WTC11 (cell line): ENCODE measurements at regions not wholly inside any gene's neighbourhood (a gene's known extent, or its start where the extent isn't known, plus 50 kb on each side); places are given as distances from the start of the nearest gene placed in this dataset.

ENCODE experiments used
- ATAC-seq: fragments of 200-7000 bp; cut with Tn5 transposase; 2 replicates; pipeline ENCODE4 v1.10.0; 2021; ENCODE audit warnings: mild to moderate bottlenecking, moderate library complexity
- CTCF ChIA-PET: fragments of 300-600 bp; sonication (Branson Sonifier 250); formaldehyde crosslinking; loops from one replicate; lab custom pipeline; 2021; ENCODE audit warnings: antibody characterized with exemption; lab: Charles Lee
- POLR2A ChIA-PET: fragments of 350-600 bp; sonication (Branson Sonifier 250); formaldehyde crosslinking; loops from one replicate; lab custom pipeline; 2021; ENCODE audit warnings: antibody characterized with exemption; lab: Charles Lee
- DNase-seq: peaks from one replicate; pipeline ENCODE4 v3.0.0; 2021; ENCODE audit warnings: low spot score
- H3K27ac Mint-ChIP-seq: 2 replicates; pipeline ENCODE4 v1.8.0; 2021; ENCODE audit warnings: mixed read lengths
- H3K27me3 Mint-ChIP-seq: 2 replicates; pipeline ENCODE4 v1.8.0; 2021; ENCODE audit warnings: low read depth, mild to moderate bottlenecking, moderate library complexity, mixed read lengths
- H3K36me3 Mint-ChIP-seq: 2 replicates; pipeline ENCODE4 v1.8.0; 2021; ENCODE audit warnings: mixed read lengths
- H3K4me1 Mint-ChIP-seq: 2 replicates; pipeline ENCODE4 v1.8.0; 2022; ENCODE audit warnings: mixed read lengths
- H3K4me3 Mint-ChIP-seq: 2 replicates; pipeline ENCODE4 v1.8.0; 2021; ENCODE audit warnings: mild to moderate bottlenecking, moderate library complexity, mixed read lengths
- H3K9me3 Mint-ChIP-seq: 2 replicates; pipeline ENCODE4 v1.8.0; 2021; ENCODE audit warnings: mixed read lengths
- AFF4 ChIP-seq: sonication (generic); formaldehyde crosslinking; IDR thresholded peaks from 2 replicates; pipeline ENCODE4 v1.8.1; 2023; ENCODE audit warnings: mild to moderate bottlenecking, missing genetic modification reagents, borderline replicate concordance
- CBFB ChIP-seq: sonication (generic); formaldehyde crosslinking; IDR thresholded peaks from 2 replicates; pipeline ENCODE4 v1.8.1; 2022; ENCODE audit warnings: mild to moderate bottlenecking, low read depth, missing genetic modification reagents
- CDX4 ChIP-seq: fragments of 250-450 bp; sonication (Bioruptor Pico); IDR thresholded peaks from 2 replicates; pipeline ENCODE4 v1.9.0; 2021; ENCODE audit warnings: moderate library complexity, mild to moderate bottlenecking, inconsistent platforms, borderline replicate concordance
- JAZF1 ChIP-seq: fragments of 250-450 bp; sonication (Bioruptor Pico); IDR thresholded peaks from 2 replicates; pipeline ENCODE4 v1.9.0; 2021; ENCODE audit warnings: moderate library complexity, mild to moderate bottlenecking, inconsistent platforms
- NFE2L1 ChIP-seq: sonication (generic); formaldehyde crosslinking; IDR thresholded peaks from 2 replicates; pipeline ENCODE4 v1.8.1; 2023; ENCODE audit warnings: missing genetic modification reagents
- NR2C2 ChIP-seq: sonication (generic); formaldehyde crosslinking; IDR thresholded peaks from 2 replicates; pipeline ENCODE4 v1.8.0; 2022; ENCODE audit warnings: mild to moderate bottlenecking, missing genetic modification reagents
- TCF7 ChIP-seq: sonication (generic); formaldehyde crosslinking; IDR thresholded peaks from 2 replicates; pipeline ENCODE4 v1.8.0; 2022; ENCODE audit warnings: mild to moderate bottlenecking, low read depth, missing genetic modification reagents, moderate library complexity
- TEAD4 ChIP-seq: sonication (generic); formaldehyde crosslinking; IDR thresholded peaks from 2 replicates; pipeline ENCODE4 v1.8.0; 2022; ENCODE audit warnings: mild to moderate bottlenecking, missing genetic modification reagents
- ZNF138 ChIP-seq: sonication (generic); formaldehyde crosslinking; conservative IDR thresholded peaks from 2 replicates; pipeline ENCODE4 v1.8.1; 2022; ENCODE audit warnings: mild to moderate bottlenecking, moderate library complexity, missing genetic modification reagents
- ZNF281 ChIP-seq: sonication (generic); formaldehyde crosslinking; IDR thresholded peaks from 2 replicates; pipeline ENCODE4 v1.8.0; 2023; ENCODE audit warnings: mild to moderate bottlenecking, missing genetic modification reagents
- ZNF416 ChIP-seq: fragments of 250-450 bp; sonication (Bioruptor Pico); IDR thresholded peaks from 2 replicates; pipeline ENCODE4 v1.9.0; 2021; ENCODE audit warnings: mild to moderate bottlenecking, inconsistent platforms
- ZNF425 ChIP-seq: fragments of 250-450 bp; sonication (Bioruptor Pico); conservative IDR thresholded peaks from 2 replicates; pipeline ENCODE4 v1.9.0; 2021; ENCODE audit warnings: mild to moderate bottlenecking
- ZNF512 ChIP-seq: sonication (generic); formaldehyde crosslinking; IDR thresholded peaks from 2 replicates; pipeline ENCODE4 v1.8.1; 2022; ENCODE audit warnings: missing genetic modification reagents, borderline replicate concordance
- TF ChIP-seq, protein P1 (sequence below): sonication (generic); formaldehyde crosslinking; IDR thresholded peaks from 2 replicates; pipeline ENCODE4 v1.8.0; 2023; ENCODE audit warnings: missing genetic modification reagents
- TF ChIP-seq, protein P2 (sequence below): sonication (generic); formaldehyde crosslinking; conservative IDR thresholded peaks from 2 replicates; pipeline ENCODE4 v1.8.1; 2023; ENCODE audit warnings: mild to moderate bottlenecking, low read depth, missing genetic modification reagents, moderate library complexity
- TF ChIP-seq, protein P3 (sequence below): sonication (generic); formaldehyde crosslinking; IDR thresholded peaks from 2 replicates; pipeline ENCODE4 v1.8.1; 2023; ENCODE audit warnings: mild to moderate bottlenecking, missing genetic modification reagents, moderate library complexity
- TF ChIP-seq, protein P4 (sequence below): sonication (generic); formaldehyde crosslinking; IDR thresholded peaks from 2 replicates; pipeline ENCODE4 v1.8.0; 2022; ENCODE audit warnings: mild to moderate bottlenecking, missing genetic modification reagents

- CTCF ChIA-PET, result interaction anchor here (1.5 kb wide), 1 partner anchor 182 kb away, joined by 3 read pairs; no protein-coding TSS in a partner anchor
- H3K4me3 Mint-ChIP-seq, result no peak overlapping the region
- no peak overlapping the region for H3K27ac Mint-ChIP-seq
- no peak for ATAC-seq
- no peaks in the 10 kb centered on the region for H3K36me3 Mint-ChIP-seq
- TF ChIP-seq, protein P1, sequence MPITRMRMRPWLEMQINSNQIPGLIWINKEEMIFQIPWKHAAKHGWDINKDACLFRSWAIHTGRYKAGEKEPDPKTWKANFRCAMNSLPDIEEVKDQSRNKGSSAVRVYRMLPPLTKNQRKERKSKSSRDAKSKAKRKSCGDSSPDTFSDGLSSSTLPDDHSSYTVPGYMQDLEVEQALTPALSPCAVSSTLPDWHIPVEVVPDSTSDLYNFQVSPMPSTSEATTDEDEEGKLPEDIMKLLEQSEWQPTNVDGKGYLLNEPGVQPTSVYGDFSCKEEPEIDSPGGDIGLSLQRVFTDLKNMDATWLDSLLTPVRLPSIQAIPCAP (CRISPR knock-in tag), result no peak
- TF ChIP-seq ZNF416 (CRISPR knock-in tag), result no peak
- TF ChIP-seq, protein P2, sequence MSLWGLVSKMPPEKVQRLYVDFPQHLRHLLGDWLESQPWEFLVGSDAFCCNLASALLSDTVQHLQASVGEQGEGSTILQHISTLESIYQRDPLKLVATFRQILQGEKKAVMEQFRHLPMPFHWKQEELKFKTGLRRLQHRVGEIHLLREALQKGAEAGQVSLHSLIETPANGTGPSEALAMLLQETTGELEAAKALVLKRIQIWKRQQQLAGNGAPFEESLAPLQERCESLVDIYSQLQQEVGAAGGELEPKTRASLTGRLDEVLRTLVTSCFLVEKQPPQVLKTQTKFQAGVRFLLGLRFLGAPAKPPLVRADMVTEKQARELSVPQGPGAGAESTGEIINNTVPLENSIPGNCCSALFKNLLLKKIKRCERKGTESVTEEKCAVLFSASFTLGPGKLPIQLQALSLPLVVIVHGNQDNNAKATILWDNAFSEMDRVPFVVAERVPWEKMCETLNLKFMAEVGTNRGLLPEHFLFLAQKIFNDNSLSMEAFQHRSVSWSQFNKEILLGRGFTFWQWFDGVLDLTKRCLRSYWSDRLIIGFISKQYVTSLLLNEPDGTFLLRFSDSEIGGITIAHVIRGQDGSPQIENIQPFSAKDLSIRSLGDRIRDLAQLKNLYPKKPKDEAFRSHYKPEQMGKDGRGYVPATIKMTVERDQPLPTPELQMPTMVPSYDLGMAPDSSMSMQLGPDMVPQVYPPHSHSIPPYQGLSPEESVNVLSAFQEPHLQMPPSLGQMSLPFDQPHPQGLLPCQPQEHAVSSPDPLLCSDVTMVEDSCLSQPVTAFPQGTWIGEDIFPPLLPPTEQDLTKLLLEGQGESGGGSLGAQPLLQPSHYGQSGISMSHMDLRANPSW (CRISPR knock-in tag), result no peak
- TF ChIP-seq JAZF1 (CRISPR knock-in tag), result no peak
- TF ChIP-seq AFF4 (CRISPR knock-in tag), result no peak
- no peak for TF ChIP-seq TCF7 (CRISPR knock-in tag)
- no peak for TF ChIP-seq NFE2L1
- no peak for TF ChIP-seq ZNF425 (CRISPR knock-in tag)
- no peak for TF ChIP-seq TEAD4 (CRISPR knock-in tag)
- TF ChIP-seq CBFB (CRISPR knock-in tag), result no peak
- TF ChIP-seq, protein P3, sequence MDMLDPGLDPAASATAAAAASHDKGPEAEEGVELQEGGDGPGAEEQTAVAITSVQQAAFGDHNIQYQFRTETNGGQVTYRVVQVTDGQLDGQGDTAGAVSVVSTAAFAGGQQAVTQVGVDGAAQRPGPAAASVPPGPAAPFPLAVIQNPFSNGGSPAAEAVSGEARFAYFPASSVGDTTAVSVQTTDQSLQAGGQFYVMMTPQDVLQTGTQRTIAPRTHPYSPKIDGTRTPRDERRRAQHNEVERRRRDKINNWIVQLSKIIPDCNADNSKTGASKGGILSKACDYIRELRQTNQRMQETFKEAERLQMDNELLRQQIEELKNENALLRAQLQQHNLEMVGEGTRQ (CRISPR knock-in tag), result no peak
- TF ChIP-seq NR2C2 (CRISPR knock-in tag), result no peak
- H3K4me1 Mint-ChIP-seq, result no peaks in the 10 kb centered on the region
- H3K9me3 Mint-ChIP-seq, result peaks cover 3% of the 10 kb centered on the region; the same call in 1 of the 2 replicates
- POLR2A ChIA-PET, result no interaction called here
- H3K27me3 Mint-ChIP-seq, result no peaks in the 10 kb centered on the region
- DNase-seq, result no peak
Measured at GRCh38 chr17:69788957-69789356, 286.1 kb upstream of the KCNJ16 start.

GRCh38 chr17:69796078-69796477 lies 278.9 kb upstream of the KCNJ16 start:
- ChIA-PET POLR2A (no interaction called here), CTCF (no interaction called here)
- peaks cover 12% of the 10 kb centered on the region for H3K9me3 Mint-ChIP-seq
- DNase-seq, result no peak
- H3K36me3 Mint-ChIP-seq, result no peaks in the 10 kb centered on the region
- no peak overlapping the region for H3K4me3 Mint-ChIP-seq
- H3K27me3 Mint-ChIP-seq, result no peaks in the 10 kb centered on the region
- H3K4me1 Mint-ChIP-seq, result no peaks in the 10 kb centered on the region
- H3K27ac Mint-ChIP-seq, result no peak overlapping the region
- no peak for ATAC-seq
- TF ChIP-seq CDX4 (CRISPR knock-in tag) (no peak), ZNF512 (CRISPR knock-in tag) (no peak), ZNF138 (CRISPR knock-in tag) (no peak), ZNF281 (CRISPR knock-in tag) (no peak)
- TF ChIP-seq, protein P4, sequence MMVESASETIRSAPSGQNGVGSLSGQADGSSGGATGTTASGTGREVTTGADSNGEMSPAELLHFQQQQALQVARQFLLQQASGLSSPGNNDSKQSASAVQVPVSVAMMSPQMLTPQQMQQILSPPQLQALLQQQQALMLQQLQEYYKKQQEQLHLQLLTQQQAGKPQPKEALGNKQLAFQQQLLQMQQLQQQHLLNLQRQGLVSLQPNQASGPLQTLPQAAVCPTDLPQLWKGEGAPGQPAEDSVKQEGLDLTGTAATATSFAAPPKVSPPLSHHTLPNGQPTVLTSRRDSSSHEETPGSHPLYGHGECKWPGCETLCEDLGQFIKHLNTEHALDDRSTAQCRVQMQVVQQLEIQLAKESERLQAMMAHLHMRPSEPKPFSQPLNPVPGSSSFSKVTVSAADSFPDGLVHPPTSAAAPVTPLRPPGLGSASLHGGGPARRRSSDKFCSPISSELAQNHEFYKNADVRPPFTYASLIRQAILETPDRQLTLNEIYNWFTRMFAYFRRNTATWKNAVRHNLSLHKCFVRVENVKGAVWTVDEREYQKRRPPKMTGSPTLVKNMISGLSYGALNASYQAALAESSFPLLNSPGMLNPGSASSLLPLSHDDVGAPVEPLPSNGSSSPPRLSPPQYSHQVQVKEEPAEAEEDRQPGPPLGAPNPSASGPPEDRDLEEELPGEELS (CRISPR knock-in tag), result no peak
